ENCODE measurements at regions not wholly inside any gene's neighbourhood (a gene's known extent, or its start where the extent isn't known, plus 50 kb on each side); places are given as distances from the start of the nearest gene placed in this dataset.

- peaks cover 0 to 4% (median 3%) of the 10 kb centered on the region in 4 donors for H3K9me3 ChIP-seq (ENCODE audit: control insufficient read depth in 4 of 4, insufficient read depth in 3 of 4, low read length in 3 of 4)
- DNase-seq, result no peak
- H3K27me3 ChIP-seq (ENCODE audit: control insufficient read depth in 3 of 3, insufficient read depth in 3 of 3, low read length in 2 of 3), result no peaks in the 10 kb centered on the region
- H3K9ac ChIP-seq (ENCODE audit: insufficient read depth in 1 of 2, low read length in 2 of 2), result no peak overlapping the region
- H3K27ac ChIP-seq (ENCODE audit: low read depth in 1 of 2, low read length in 1 of 2), result no peak overlapping the region
- no peak overlapping the region for H3K4me3 ChIP-seq
- 76 to 79% methylated on average over 2 of the region's 2 CpGs for WGBS, 2 donors
- ATAC-seq (ENCODE audit: insufficient read depth, low FRiP score), result no peak
- H3K4me1 ChIP-seq (ENCODE audit: control insufficient read depth in 5 of 5, insufficient read depth in 5 of 5, low read length in 5 of 5), result no peaks in the 10 kb centered on the region
- no peak for TF ChIP-seq CTCF (IDR thresholded peaks at IDR 0.05; ENCODE audit: control extremely low read depth, extremely low read depth)
- no peaks in the 10 kb centered on the region for H3K36me3 ChIP-seq (ENCODE audit: control insufficient read depth in 4 of 4, insufficient read depth in 4 of 4, low read length in 4 of 4)
Measured at GRCh38 chr3:104781112-104781511, 585.6 kb upstream of the ALCAM start.

GRCh38 chr3:104785947-104786346 lies 580.8 kb upstream of the ALCAM start:
- Histone ChIP-seq H3K36me3 (ENCODE audit: control insufficient read depth in 4 of 4, insufficient read depth in 4 of 4, low read length in 4 of 4) (no peaks in the 10 kb centered on the region), H3K27ac (ENCODE audit: low read depth in 1 of 2, low read length in 1 of 2) (no peak overlapping the region), H3K4me1 (ENCODE audit: control insufficient read depth in 5 of 5, insufficient read depth in 5 of 5, low read length in 5 of 5) (no peaks in the 10 kb centered on the region), H3K9ac (ENCODE audit: insufficient read depth in 1 of 2, low read length in 2 of 2) (no peak overlapping the region), H3K27me3 (ENCODE audit: control insufficient read depth in 3 of 3, insufficient read depth in 3 of 3, low read length in 2 of 3) (no peaks in the 10 kb centered on the region), H3K4me3 (no peak overlapping the region), H3K9me3 (ENCODE audit: control insufficient read depth in 4 of 4, insufficient read depth in 3 of 4, low read length in 3 of 4) (no peaks in the 10 kb centered on the region)
- TF ChIP-seq CTCF (IDR thresholded peaks at IDR 0.05; ENCODE audit: control extremely low read depth, extremely low read depth), result no peak
- ATAC-seq (ENCODE audit: insufficient read depth, low FRiP score) (no peak), DNase-seq (no peak)
- WGBS, 2 donors, result 78 to 80% methylated on average over 5 of the region's 5 CpGs

GRCh38 chr3:104787306-104787705 lies 579.4 kb upstream of the ALCAM start:
- no peak overlapping the region for H3K9ac ChIP-seq (ENCODE audit: insufficient read depth in 1 of 2, low read length in 2 of 2)
- H3K4me3 ChIP-seq, result no peak overlapping the region
- no peaks in the 10 kb centered on the region for H3K27me3 ChIP-seq (ENCODE audit: control insufficient read depth in 3 of 3, insufficient read depth in 3 of 3, low read length in 2 of 3)
- no peak for DNase-seq
- ATAC-seq (ENCODE audit: insufficient read depth, low FRiP score), result no peak
- no peaks in the 10 kb centered on the region for H3K4me1 ChIP-seq (ENCODE audit: control insufficient read depth in 5 of 5, insufficient read depth in 5 of 5, low read length in 5 of 5)
- no peaks in the 10 kb centered on the region for H3K36me3 ChIP-seq (ENCODE audit: control insufficient read depth in 4 of 4, insufficient read depth in 4 of 4, low read length in 4 of 4)
- H3K27ac ChIP-seq (ENCODE audit: low read depth in 1 of 2, low read length in 1 of 2), result no peak overlapping the region
- no peak for TF ChIP-seq CTCF (IDR thresholded peaks at IDR 0.05; ENCODE audit: control extremely low read depth, extremely low read depth)
- no peaks in the 10 kb centered on the region for H3K9me3 ChIP-seq (ENCODE audit: control insufficient read depth in 4 of 4, insufficient read depth in 3 of 4, low read length in 3 of 4)

GRCh38 chr3:104788807-104789206 lies 577.9 kb upstream of the ALCAM start:
- H3K9ac ChIP-seq (ENCODE audit: insufficient read depth in 1 of 2, low read length in 2 of 2), result no peak overlapping the region
- H3K4me1 ChIP-seq (ENCODE audit: control insufficient read depth in 5 of 5, insufficient read depth in 5 of 5, low read length in 5 of 5), result no peaks in the 10 kb centered on the region
- DNase-seq, result no peak
- no peaks in the 10 kb centered on the region for H3K36me3 ChIP-seq (ENCODE audit: control insufficient read depth in 4 of 4, insufficient read depth in 4 of 4, low read length in 4 of 4)
- no peaks in the 10 kb centered on the region for H3K9me3 ChIP-seq (ENCODE audit: control insufficient read depth in 4 of 4, insufficient read depth in 3 of 4, low read length in 3 of 4)
- no peak overlapping the region for H3K4me3 ChIP-seq
- ATAC-seq (ENCODE audit: insufficient read depth, low FRiP score), result no peak
- H3K27ac ChIP-seq (ENCODE audit: low read depth in 1 of 2, low read length in 1 of 2), result no peak overlapping the region
- no peak for TF ChIP-seq CTCF (IDR thresholded peaks at IDR 0.05; ENCODE audit: control extremely low read depth, extremely low read depth)
- H3K27me3 ChIP-seq (ENCODE audit: control insufficient read depth in 3 of 3, insufficient read depth in 3 of 3, low read length in 2 of 3), result no peaks in the 10 kb centered on the region

Measured in lung (tissue), 11 donors.